HG03108 (cell line): ENCODE measurements at regions not wholly inside any gene's neighbourhood (a gene's known extent, or its start where the extent isn't known, plus 50 kb on each side); places are given as distances from the start of the nearest gene placed in this dataset.
"Not testable (repeated sequence)": the region's sequence is repeated elsewhere in the genome, so short reads cannot be mapped to it uniquely, and the experiment has no call there.

Experiments
- ATAC-seq: cut with Tn5 transposase; IDR thresholded peaks from one replicate; pipeline ENCODE4 v1.9.1; 2021; ENCODE audit warnings: moderate library complexity; ENCODE audit not compliant: unreplicated experiment

DNA sequence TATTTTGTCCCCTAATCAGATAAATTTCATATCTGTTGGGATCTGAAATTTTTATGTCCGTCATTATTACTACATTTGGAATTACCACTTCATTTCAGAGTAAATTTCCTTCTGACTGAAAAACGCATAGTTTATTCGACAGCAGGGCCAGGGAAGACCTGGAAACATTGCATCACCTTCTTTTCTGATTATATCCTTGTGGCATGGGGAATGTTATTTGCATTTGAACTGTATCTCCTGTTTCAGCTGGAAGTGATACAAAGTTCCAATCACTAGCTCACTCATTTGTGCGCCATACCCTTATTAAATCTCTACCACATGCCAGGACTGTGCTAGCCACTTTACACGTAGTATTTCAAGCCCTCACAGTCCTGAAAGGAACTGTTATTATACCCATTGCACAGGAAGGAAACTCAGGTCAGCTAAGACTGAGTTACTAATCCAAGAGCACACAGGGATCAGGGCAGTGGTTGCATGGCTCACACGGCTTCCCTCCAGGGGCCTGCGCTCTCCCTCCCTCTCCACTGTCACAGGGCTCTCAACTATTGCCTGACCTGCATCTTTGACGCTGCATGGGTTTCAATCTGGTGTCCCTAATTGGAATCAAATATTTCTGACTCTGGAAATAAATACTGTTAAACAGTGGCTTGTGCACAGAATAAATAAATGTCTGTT, 84.4 kb upstream of the NANOS1 start:
- no peak for ATAC-seq

DNA sequence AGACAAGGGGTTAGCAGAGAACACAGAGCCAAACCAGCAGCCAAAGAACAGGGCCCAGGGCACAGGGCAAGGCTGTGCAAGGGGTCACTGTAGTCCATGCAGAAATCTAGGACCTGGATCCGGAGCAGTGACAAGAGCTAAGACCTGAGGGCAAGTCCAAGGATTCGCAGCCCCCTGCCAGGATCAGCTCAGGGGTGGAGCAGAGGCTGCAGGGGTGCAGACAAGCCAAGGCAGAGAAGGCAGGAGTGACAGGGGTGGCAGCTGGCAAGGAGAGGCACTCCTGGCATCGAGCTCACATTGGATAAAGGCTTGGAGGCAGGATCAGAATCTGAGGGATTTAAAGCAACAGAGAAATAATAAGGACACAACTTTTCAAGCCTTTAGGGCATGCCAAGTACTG, 80.7 kb upstream of the NANOS1 start:
- ATAC-seq: no peak

DNA sequence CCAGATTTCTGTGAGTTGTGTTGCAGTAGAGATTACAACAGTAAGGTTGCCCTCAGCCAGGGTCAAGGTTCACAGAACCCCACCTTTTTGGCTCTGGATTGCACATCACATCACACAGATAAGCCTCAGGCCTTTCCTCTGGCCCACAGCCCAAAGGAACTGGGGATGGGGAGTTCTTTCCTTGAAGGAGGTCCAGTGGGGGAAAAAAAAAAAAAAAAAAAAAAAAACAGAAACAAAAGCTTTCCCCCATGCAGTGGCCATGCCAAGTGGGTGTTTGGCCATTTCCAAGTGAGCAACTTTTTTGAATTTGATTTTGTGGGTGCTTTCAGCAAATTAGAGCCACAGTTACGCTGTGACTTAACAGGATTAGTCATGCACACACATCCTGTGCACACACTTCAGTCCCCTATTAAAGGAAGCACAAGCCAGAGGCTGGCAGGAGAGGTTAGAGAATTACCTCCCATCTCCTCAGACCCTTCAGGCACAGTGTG, 79.3 kb upstream of the NANOS1 start:
- no peak for ATAC-seq

DNA sequence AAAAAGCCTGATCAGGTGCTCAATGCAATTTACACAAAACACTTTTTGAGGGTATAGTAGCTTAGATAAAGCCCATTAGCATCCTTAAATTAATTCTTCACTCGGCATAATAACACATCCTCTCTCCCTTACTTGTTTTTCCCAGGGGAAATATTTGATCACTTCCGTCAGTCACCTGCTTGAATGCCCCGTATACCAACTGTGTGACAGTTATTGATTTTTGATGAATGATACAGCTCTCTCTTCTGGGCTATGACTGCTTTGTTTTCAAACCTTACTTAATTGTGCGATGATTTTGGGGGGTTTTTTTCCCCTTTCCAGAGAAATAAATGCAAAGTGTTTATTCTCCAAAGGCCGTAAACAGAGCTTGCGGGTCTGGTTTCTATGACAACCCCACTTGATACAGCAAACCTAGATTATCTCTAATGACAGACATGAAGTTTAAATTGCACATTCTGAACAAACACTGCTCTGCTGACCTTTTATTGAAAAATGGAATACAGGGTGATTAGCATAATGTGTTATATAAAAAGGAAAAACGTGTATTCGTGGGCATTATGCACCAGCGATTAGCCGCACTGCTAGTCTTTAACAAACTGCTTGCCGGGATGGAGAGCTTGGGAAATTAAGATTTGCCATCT, 78.4 kb upstream of the NANOS1 start:
- no peak for ATAC-seq

DNA sequence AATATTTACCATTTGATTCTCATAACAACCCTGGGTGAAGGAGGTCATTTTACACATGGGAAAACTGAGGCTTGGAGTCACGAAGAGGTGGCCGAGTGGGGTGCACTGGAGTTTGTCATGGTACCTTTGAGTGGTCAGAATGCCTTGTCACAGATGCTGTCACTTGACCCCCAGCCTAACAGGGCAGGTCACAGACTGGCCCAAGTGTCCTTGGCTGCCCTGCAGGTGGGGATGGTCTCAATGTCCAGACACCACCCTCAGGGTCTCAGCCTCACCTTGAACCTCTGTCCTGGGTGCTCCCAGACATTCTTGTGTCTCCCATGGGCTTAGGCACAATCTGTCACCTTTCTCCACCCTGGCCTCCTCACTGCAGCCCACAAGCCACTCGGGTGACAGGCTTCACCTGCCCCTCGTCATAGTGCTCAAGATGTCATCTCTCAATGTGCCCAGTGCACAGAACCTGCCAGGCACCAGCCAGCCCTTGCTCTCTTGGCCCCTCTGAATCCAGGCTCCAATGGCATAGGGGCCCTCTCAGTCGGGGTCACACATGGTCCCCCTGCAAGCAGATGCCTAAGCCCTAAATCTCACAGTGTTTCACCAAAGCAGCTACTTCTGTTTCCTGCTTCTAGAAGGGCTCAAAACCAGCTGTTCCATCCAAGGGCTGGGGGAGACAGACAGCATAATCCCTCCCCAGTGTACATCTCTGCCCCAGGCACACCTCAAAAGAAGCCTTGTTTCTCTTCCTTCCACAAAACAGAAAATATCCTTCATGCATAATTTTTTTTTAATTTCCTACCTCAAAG, 76.8 kb upstream of the NANOS1 start:
- no peak for ATAC-seq

DNA sequence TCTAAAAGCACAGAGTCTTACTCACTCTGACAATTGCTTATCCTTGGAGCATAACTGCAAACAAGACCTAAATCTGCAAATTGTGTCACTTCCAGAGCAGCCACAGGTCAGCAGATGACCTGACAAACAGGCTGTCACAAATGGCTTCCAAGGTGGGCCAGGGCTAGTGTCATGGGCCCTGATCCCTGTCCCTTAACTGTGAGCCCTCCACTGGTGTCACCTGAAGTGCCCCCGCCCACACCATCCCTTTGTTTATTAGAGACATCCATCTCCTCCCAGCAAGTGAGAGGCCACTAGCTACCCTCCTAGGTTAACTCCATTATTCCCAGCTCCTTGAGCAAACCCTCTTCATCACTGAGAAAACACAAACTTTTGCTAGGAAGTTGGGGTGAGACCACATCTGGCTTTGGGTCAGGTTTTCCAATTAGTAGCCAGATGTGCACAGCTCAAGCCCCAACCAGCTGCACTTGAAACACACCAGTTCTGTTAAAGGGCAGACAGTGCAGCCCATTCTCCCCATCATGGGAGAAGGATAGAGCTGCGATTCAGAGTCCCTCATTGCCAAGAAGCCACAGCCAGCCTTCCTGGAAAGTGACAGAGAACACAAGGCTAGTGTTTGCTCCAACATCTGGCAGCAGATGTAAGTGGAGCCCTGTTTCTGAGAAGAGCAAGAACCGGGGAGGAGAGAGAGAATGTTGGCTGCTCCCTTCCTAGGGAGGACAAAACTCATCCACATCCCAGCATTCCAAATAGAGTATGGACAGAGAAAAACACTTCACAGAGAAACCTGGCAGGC, 75.7 kb upstream of the NANOS1 start:
- ATAC-seq: no peak

DNA sequence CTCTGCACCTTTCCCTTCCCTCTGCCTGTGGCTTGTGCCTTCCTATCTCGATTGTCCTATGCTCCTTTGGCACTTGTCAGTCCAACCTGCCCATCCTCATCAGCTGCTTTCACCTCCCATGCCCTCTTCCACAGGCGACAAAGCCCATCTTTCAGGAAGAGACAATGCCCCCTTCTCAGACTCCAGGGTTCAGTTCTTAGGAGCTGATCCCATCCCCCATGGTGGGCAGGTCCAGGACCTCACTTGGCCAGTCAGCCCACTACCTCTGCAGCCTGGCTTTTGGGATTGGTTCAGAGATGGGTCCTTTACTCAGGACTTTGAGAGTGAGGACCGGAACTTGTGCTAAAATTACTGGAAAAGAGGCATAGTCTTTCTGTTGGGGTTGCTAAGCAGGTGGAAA, 74.0 kb upstream of the NANOS1 start:
- ATAC-seq: no peak

DNA sequence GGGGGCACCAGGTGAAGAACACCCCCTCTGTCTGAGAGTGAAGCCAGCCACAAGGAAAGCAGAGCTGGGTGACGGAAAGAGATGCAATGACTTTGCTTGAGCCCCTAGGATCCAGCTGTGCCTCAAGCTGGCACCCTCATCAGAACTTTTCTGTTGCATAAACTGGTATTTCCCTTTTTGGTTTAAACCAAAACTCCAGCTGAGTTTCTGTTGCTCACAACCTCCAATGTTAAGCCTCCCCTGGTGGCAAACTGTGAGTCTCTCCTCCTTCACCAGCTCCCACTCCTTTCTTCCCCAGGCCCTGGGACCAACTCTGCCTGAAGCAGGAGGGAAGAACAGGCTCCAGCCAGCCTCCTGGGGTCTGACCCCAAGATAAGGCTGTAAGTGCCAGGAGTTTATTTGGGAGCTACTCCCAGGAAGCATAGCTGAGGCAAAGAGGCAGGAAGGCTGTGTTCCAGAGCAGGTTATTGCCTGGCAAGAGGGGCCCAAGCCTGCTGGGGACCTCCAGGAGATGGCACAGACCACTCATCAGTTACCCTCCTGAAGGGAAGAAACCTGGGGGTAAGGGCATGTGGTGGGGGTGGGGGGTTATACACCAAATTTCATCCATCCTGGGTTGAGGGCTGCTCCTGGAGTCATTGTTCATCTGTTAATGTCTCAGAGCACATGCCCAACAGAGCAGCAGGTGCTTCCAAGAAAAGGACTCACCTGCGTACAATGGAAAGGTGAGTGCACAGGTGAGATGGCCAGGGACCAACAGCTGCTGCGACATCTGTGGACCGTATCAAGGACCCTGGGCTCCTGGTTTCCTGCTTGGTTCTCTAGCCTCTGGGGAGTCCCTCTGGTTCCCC, 73.3 kb upstream of the NANOS1 start:
- no peak for ATAC-seq

DNA sequence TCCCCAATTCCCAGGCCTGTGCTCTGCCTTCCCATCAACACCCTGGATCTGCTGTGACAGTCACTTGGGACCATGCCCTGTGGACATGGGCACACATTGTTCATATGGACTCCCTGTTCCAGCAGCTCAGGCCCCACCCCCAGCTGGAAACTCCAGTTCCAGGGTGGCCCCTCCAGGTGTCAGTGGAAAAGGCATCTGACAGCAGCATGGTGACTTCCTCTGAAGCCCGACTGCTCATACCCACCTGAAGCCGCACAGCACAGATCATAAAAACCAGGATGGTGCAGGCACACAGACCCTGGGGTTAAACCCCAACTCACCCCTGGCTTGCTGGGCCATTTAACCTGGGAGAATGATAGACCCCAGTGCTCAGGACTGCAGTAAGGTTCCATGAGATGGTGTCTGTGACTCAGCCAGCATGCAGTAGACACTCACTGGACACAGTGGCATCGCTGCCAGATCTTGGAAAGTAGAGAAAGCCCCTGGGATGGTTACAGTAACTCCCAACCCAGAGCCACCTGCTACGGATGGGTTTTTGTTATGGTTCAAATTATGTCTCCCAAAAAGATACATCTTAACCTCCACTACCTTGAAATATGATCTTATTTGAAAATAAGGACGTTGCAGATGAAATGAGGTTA, 72.6 kb upstream of the NANOS1 start:
- no peak for ATAC-seq

DNA sequence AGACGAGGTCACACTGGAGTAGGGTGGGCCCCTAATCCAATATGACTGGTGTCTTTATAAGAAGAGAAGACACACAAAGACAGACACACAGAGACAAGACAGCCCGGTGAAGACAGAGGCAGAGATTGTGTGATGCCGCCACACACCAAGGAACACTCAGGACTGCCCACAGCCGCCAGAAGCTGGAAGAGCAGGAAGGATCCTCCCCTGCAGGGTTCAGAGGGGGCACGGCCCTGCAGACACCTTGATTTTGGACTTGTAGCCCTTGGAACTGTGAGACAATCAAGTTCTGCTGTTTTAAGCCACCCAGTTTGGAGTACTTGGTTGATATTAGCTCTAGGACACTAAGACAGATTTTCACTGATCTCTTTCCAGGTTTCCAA, 72.1 kb upstream of the NANOS1 start:
- ATAC-seq: no peak

DNA sequence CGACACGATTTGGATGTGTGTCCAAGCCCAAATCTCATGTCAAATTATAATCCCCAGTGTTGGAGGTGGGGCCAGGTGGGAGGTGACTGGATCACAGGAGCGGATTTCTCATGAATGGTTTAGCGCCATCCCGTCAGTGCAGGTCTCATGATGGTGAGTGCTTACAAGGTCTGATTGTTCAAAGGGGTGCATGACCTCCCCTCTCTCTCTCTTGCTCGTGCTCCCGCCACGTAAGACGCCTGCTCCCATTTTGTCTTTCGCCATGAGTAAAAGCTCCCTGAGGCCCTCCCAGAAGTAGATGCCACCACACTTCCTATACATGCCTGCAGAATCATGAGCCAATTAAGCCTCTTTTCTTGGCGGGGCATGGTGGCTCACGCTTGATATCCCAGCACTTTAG, 71.5 kb upstream of the NANOS1 start:
- ATAC-seq: no peak

DNA sequence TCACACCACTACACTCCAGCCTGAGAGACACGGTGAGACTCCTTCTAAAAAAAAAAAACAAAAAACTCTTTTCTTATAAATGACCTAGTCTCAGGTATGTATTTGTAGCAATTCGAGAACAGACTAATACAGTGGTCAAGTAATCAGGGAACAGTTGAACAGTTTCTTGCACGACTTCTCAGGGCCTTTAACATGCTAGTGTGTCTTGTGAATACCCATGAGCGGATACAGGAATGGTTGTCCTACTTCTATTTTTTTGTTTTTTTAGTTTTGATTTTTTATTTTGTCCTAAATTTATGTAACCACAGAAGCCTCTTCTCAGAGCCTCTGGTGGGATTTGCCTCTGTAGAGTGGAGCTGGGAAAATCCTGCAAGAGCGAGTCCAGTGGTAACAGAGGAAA, 71.0 kb upstream of the NANOS1 start:
- ATAC-seq: no peak

DNA sequence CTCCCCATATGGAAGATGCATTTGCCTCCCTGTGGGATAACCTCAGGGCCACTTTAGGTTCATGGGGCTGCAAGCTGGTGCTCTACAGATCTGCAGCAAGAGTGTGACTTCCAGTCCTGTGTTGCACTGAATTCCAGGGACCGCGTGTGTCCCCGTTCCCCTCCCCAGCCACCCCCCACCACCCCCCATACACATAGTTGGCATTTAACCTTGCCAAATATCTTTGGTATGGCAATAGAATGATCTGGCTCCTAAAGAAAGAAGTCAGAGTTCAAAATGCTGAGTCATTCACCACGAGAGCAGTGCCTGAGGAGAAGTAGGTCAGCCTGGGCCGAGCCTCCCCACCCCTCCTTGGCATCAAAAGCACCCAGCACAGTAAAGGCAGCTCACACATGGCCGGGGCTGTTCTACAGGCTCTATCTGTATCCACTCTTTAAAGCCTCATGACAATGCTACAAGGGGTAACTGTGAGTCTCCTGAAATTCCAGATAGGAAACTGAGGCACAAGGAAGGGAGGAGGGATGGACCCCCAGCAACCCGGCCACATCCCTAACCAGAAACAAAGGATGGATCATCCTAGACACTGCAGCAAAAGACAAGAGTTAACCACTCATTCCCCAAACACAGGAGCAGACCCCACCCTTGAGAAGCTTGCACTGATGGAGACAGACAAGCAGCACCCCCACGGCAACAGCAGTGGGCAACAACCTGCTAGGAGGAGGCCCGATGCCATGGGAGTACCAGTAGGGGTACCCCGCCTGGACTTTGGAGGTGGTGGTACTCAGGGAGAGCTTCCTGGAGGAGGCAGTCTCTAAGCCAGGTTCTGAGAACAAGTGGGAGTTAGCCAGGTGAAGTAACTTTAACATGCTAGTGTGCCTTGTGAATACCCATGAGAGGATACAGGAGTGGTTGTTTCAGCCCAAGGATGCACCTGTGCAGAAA, 70.3 kb upstream of the NANOS1 start:
- ATAC-seq: no peak

DNA sequence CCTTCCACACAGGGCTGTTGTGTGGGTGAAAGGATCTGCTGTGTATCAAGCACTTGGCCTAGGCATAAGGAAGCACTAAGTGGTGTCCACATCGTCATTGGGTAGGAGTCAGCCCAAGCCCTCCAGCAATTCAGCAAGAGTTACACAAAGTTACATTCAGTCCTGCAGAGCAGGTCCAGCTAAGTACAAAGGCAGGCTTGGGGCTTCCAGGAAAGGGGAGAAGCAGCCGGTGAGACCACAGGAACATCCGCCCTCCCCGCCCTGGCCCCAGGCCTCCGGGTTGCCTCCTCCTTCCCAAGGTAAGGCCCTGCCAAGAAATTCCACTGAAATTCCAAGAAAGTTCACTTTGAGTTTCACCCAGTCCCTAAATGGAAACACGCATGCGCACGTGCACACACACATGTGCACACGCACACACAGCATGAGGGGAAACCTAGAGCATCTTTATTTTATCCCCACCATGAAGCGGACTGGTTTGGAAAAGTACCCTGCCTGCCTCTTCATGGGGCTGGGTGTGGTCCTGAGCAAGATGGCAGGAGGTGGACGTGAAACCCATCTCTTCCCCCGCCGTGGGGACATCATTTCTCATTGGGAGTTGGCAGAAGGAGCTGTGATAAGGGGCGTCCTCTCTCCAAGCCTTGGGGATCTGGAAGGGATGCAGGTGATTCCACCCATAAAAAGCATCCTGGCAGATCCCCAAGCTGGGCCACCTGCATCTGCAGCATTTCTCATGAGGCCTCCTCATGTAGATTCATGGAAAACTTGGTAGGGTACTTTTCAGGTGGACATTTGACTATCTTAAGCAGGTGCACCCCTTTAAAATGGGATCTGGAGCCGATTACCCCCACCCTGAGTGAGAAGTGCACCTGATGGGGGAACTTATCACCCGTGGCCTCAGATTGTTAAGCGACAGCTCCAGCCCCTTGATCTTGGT, 69.1 kb upstream of the NANOS1 start:
- no peak for ATAC-seq

DNA sequence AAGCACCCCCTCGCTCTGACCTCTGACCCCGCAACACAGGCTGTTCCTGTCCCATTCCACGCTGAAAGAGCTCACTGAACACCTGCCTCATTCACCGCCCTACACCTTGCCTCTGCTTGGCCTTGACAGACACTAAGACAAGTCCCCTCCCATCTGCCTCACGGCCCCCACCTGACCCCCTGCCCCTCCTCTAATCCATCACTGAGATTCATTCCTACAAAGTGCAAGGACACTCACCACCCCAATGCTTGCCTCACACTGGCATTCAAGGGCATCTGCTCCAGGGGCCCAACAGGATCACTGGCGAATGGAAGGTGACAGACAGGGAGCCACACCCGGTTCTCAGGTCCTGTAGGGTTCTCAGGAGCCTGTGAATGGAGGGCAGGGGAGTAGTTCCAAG, 68.1 kb upstream of the NANOS1 start:
- no peak for ATAC-seq

DNA sequence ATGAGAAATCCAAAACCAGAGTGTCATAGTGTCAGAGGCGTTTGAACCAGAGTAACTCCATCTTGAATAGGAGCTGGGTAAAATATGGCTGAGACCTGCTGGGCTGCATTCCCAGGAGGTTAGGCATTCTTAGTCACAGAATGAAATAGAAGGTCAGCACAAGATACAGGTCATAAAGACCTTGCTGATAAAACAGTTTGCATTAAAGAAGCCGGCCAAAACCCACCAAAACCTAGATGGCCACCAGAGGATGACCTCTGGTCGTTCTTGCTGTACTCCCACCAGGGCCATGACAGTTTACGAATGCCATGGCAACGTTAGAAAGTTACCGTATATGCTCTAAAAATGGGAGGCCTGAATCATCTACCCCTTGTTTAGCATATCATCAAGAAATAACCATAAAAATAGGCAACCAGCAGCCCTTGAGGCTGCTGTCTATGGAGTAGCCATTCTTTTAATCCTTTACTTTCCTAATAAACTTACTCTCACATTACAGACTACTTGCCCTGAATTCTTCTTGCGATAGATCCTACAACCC, 67.1 kb upstream of the NANOS1 start:
- ATAC-seq: not testable (repeated sequence)

DNA sequence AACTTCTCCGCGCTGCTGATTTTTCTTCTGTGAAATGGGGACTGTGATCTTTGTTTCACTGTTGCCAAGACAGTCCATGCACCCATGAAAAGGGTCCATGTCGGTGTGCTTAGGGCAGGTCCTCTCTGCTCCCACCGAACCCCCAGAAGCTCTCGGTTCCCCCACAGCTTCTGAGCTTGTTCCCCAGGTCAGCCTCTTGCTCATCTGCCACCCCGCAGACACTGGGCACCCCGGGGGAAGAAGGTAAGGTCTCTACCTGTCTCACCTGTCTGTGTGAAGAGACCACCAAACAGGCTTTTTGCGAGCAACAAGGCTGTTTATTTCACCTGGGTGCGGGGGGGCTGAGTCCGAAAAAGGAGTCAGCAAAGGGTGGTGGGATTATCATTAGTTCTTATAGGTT, 66.2 kb upstream of the NANOS1 start:
- ATAC-seq: no peak
